Naive thymus-derived CD8-positive, alpha-beta T cell (primary cell): ENCODE measurements at regions not wholly inside any gene's neighbourhood (a gene's known extent, or its start where the extent isn't known, plus 50 kb on each side); places are given as distances from the start of the nearest gene placed in this dataset.

Source experiments
- ATAC-seq, 2 donors: fragments of 150-1000 bp; cut with Tn5 transposase in 1 of 2; sonication (Bioruptor Pico), chemical (Tn5 transposase) in 1 of 2; 1 replicate in 1 of 2; 2 replicates in 1 of 2; pipeline ENCODE4 v1.10.0; 2021; ENCODE audit warnings: mild to moderate bottlenecking in 2 of 2, moderate library complexity in 2 of 2
- POLR2A ChIA-PET: fragments of 350-600 bp; sonication (Branson Sonifier 250); formaldehyde crosslinking; loops from one replicate; lab custom pipeline; 2021; ENCODE audit warnings: antibody characterized with exemption; lab: Charles Lee
- DNase-seq, 10 donors: peaks; one replicate each; pipeline versions ENCODE4 v3.0.0 to v3.0.0-alpha.2; 2020 to 2022
- H3K27ac Mint-ChIP-seq, 10 donors: one replicate each; pipeline ENCODE4 v1.8.0; 2020 to 2022; ENCODE audit warnings: mild to moderate bottlenecking in 10 of 10, mixed read lengths in 10 of 10, moderate library complexity in 4 of 10, inconsistent platforms in 1 of 10
- H3K27me3 Mint-ChIP-seq, 5 donors: one replicate each; pipeline ENCODE4 v1.8.0; 2021 to 2022; ENCODE audit warnings: mixed read lengths in 5 of 5
- H3K36me3 Mint-ChIP-seq, 3 donors: one replicate each; pipeline ENCODE4 v1.8.0; 2020 to 2022; ENCODE audit warnings: mixed read lengths in 3 of 3, mild to moderate bottlenecking in 2 of 3, inconsistent platforms in 1 of 3
- H3K4me1 Mint-ChIP-seq, 4 donors: one replicate each; pipeline ENCODE4 v1.8.0; 2021 to 2022; ENCODE audit warnings: mixed read lengths in 4 of 4
- H3K4me3 Mint-ChIP-seq, 10 donors: one replicate each; pipeline ENCODE4 v1.8.0; 2020 to 2022; ENCODE audit warnings: mild to moderate bottlenecking in 10 of 10, mixed read lengths in 10 of 10, moderate library complexity in 6 of 10, inconsistent platforms in 1 of 10
- H3K9me3 Mint-ChIP-seq, 9 donors: one replicate each; pipeline ENCODE4 v1.8.0; 2020 to 2022; ENCODE audit warnings: mixed read lengths in 9 of 9, mild to moderate bottlenecking in 3 of 9, inconsistent platforms in 1 of 9, moderate library complexity in 1 of 9

- H3K4me3 Mint-ChIP-seq, result no peak overlapping the region
- ATAC-seq (no peak), DNase-seq (no peak)
- no peaks in the 10 kb centered on the region for H3K36me3 Mint-ChIP-seq
- POLR2A ChIA-PET, result interaction anchor here (0.7 kb wide), 1 partner anchor 99 kb away, joined by 3 read pairs; no protein-coding TSS in a partner anchor
- peaks cover 8 to 81% (median 38%) of the 10 kb centered on the region in 4 donors for H3K4me1 Mint-ChIP-seq
- no peaks in the 10 kb centered on the region for H3K9me3 Mint-ChIP-seq
- H3K27ac Mint-ChIP-seq, result no peak overlapping the region
- no peaks in the 10 kb centered on the region for H3K27me3 Mint-ChIP-seq
Measured at GRCh38 chr15:99506399-99506798, 59.4 kb upstream of the MEF2A start.

GRCh38 chr15:99507016-99507503 lies 58.7 kb upstream of the MEF2A start:
- ATAC-seq (no peak), DNase-seq (no peak)
- no peak overlapping the region for H3K4me3 Mint-ChIP-seq
- no peaks in the 10 kb centered on the region for H3K9me3 Mint-ChIP-seq
- H3K36me3 Mint-ChIP-seq, result no peaks in the 10 kb centered on the region
- no peak overlapping the region for H3K27ac Mint-ChIP-seq
- POLR2A ChIA-PET, result no interaction called here
- no peaks in the 10 kb centered on the region for H3K27me3 Mint-ChIP-seq
- H3K4me1 Mint-ChIP-seq, result peaks cover 8 to 81% (median 42%) of the 10 kb centered on the region in 4 donors

- Mint-ChIP-seq H3K9me3 (no peaks in the 10 kb centered on the region), H3K27ac (peak overlapping the region in 2 of 10 donors; percentile 1 to 14), H3K36me3 (no peaks in the 10 kb centered on the region), H3K4me3 (peak overlapping the region in 1 of 10 donors; percentile 30), H3K4me1 (peaks cover 11 to 81% (median 46%) of the 10 kb centered on the region in 4 donors), H3K27me3 (no peaks in the 10 kb centered on the region)
- ATAC-seq (no peak), DNase-seq (no peak)
- POLR2A ChIA-PET, result no interaction called here
Measured at GRCh38 chr15:99507504-99508310, 58.1 kb upstream of the MEF2A start.

DNA sequence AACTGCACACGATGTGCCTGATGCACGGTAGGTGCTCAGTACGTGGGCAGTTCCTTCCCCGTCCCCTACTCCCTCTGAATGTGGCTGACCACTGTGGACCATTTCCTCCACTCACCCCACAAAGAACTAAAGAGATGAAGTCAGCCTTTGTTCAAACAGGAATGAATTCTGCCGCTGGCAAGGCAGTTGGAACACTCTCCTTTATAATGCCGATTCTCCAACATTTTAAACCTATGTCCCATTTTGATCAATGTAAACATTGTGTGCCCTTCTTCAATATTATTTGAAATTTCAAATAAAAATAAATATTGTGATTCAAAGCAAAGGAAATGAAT lies 57.5 kb upstream of the MEF2A start:
- POLR2A ChIA-PET, result no interaction called here
- no peak overlapping the region for H3K4me3 Mint-ChIP-seq
- no peak overlapping the region for H3K27ac Mint-ChIP-seq
- no peaks in the 10 kb centered on the region for H3K36me3 Mint-ChIP-seq
- no peaks in the 10 kb centered on the region for H3K27me3 Mint-ChIP-seq
- peaks cover 0 to under 1% (median 0%) of the 10 kb centered on the region in 9 donors for H3K9me3 Mint-ChIP-seq
- no peak for DNase-seq
- H3K4me1 Mint-ChIP-seq, result peaks cover 12 to 82% (median 46%) of the 10 kb centered on the region in 4 donors
- no peak for ATAC-seq

- H3K27ac Mint-ChIP-seq, result no peak overlapping the region
- peaks cover 13 to 81% (median 42%) of the 10 kb centered on the region in 4 donors for H3K4me1 Mint-ChIP-seq
- no peaks in the 10 kb centered on the region for H3K36me3 Mint-ChIP-seq
- ATAC-seq (no peak), DNase-seq (no peak)
- H3K9me3 Mint-ChIP-seq, result peaks cover 0 to 5% (median 0%) of the 10 kb centered on the region in 9 donors
- no peak overlapping the region for H3K4me3 Mint-ChIP-seq
- H3K27me3 Mint-ChIP-seq, result no peaks in the 10 kb centered on the region
- POLR2A ChIA-PET, result no interaction called here
Measured at GRCh38 chr15:99508852-99509251, 56.9 kb upstream of the MEF2A start.

DNA sequence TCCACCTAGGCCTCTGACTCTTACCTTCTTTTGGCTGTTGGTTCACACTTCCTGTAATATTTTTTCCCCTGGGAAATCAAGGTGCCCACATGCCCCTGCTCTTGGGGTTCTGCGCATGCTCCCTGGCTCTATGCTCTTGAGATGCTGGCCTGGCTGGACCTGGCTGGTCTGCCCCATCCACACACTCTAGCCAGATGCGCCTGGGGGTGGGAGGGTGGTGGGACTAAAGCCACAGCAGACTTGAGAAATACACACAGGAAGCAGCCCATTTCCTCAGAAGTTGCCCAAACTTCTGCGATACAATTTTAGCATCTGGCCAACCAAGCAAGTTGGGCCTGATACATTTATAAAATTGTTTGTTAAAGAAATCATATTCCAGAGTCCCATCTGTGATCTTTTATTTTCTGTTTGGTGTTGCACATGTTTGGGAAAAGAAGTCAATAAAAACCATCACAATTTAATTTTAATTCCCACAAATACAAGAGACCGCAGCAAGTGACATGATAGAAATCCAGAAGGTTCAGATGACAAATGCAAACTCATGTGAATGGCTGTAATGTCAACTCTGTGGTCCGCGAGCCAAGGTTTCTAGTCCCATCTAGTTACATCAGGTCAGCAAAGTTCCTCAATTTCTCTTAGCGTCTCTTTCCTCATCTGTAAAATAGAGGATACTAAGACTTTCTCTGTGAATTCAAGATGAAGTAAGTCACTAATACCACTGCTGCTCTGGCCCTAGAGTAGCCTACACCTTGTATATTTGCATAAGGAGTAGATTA lies 55.9 kb upstream of the MEF2A start:
- peak overlapping the region in 1 of 10 donors; percentile 51 for H3K4me3 Mint-ChIP-seq
- peaks cover 0 to 5% (median 0%) of the 10 kb centered on the region in 9 donors for H3K9me3 Mint-ChIP-seq
- H3K27me3 Mint-ChIP-seq, result no peaks in the 10 kb centered on the region
- peaks cover 12 to 81% (median 38%) of the 10 kb centered on the region in 4 donors for H3K4me1 Mint-ChIP-seq
- POLR2A ChIA-PET, result interaction anchor here (1.3 kb wide), 1 partner anchor 10 kb away, joined by 3 read pairs; no protein-coding TSS in a partner anchor
- no peaks in the 10 kb centered on the region for H3K36me3 Mint-ChIP-seq
- peak overlapping the region in 5 of 10 donors; percentile 22 to 77 (median 31) for H3K27ac Mint-ChIP-seq
- DNase-seq (no peak), ATAC-seq (no peak)

DNA sequence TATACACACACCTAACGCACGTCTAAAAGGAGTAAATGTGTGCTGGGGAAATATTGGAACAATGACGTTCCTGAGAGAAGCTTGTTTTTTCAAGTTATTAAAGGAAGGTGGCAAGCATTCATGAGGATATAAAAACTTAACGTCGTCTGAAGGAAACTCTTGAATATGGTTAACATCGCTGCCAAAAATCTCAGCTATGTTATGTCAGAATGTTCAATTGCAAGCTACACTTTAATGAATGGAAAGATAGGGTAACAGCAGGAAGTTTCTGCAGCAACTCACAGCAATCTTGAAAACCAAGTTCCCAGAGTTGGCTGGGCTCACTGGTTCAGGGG lies 54.3 kb upstream of the MEF2A start:
- ATAC-seq, result no peak
- POLR2A ChIA-PET, result interaction anchor here (1.3 to 1.8 kb wide), 2 partner anchors 9 to 11 kb away, joined by 3 to 10 read pairs; no protein-coding TSS in a partner anchor
- H3K4me1 Mint-ChIP-seq, result peaks cover 12 to 81% (median 38%) of the 10 kb centered on the region in 4 donors
- no peaks in the 10 kb centered on the region for H3K36me3 Mint-ChIP-seq
- H3K27me3 Mint-ChIP-seq, result no peaks in the 10 kb centered on the region
- peak overlapping the region in 1 of 10 donors; percentile 55 for H3K4me3 Mint-ChIP-seq
- DNase-seq, result no peak
- peak overlapping the region in 1 of 10 donors; percentile 79 for H3K27ac Mint-ChIP-seq
- H3K9me3 Mint-ChIP-seq, result peaks cover 0 to 5% (median 0%) of the 10 kb centered on the region in 9 donors

- POLR2A ChIA-PET, result interaction anchor here (0.8 to 1.9 kb wide), 3 partner anchors 12 to 87 kb away, joined by 3 to 10 read pairs (median 7); partner anchors contain the start of gene MEF2A
- peak overlapping the region in 3 of 10 donors; percentile 4 to 55 (median 18) for H3K4me3 Mint-ChIP-seq
- no peaks in the 10 kb centered on the region for H3K27me3 Mint-ChIP-seq
Measured at GRCh38 chr15:99511866-99512661, 53.7 kb upstream of the MEF2A start.

DNA sequence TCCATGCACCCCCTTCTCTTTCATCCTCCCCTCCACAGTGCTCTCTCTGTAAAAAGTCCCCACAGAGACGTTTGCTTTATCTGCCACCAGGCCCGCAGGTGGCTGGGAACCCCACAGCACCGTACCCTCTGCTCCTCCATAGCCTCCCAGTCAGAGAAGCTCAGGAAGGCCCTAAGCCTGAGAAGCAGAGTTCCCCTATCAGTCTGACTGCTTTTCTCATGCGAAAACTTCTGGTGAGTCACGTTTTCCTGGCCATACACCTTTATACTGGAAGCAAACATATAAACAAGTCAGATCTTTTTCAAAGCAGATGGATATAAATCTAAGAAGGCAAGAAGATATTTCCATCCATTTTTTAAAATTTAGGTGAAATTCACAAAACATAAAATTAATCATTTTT lies 51.5 kb upstream of the MEF2A start:
- Mint-ChIP-seq H3K27ac (peak overlapping the region in 2 of 10 donors; percentile 37 to 64), H3K4me1 (peaks cover 12 to 58% (median 32%) of the 10 kb centered on the region in 4 donors), H3K9me3 (peaks cover 0 to 5% (median 0%) of the 10 kb centered on the region in 9 donors), H3K36me3 (no peaks in the 10 kb centered on the region), H3K27me3 (no peaks in the 10 kb centered on the region), H3K4me3 (no peak overlapping the region)
- ATAC-seq, result no peak
- POLR2A ChIA-PET, result interaction anchor here (0.6 to 1.7 kb wide), 3 partner anchors 9 to 19 kb away, joined by 3 to 4 read pairs (median 4); no protein-coding TSS in a partner anchor
- DNase-seq, result no peak

More at GRCh38 chr15:99511866-99512661, 53.7 kb upstream of the MEF2A start:
- no peaks in the 10 kb centered on the region for H3K36me3 Mint-ChIP-seq
- H3K4me1 Mint-ChIP-seq, result peaks cover 12 to 80% (median 38%) of the 10 kb centered on the region in 4 donors
- H3K27ac Mint-ChIP-seq, result peak overlapping the region in 2 of 10 donors; percentile 49 to 79
- ATAC-seq (peak in 1 of 2 donors; percentile 53), DNase-seq (no peak)
- H3K9me3 Mint-ChIP-seq, result peaks cover 0 to 5% (median 0%) of the 10 kb centered on the region in 9 donors
